SK-N-SH treated with all-trans-retinoic acid at 6 μM for 48 hours (cell line): ENCODE measurements at regions not wholly inside any gene's neighbourhood (a gene's known extent, or its start where the extent isn't known, plus 50 kb on each side); places are given as distances from the start of the nearest gene placed in this dataset.

Source experiments
- ESRRG ChIP-seq: fragments of 250-450 bp; sonication (Bioruptor Pico); IDR thresholded peaks from 2 replicates; pipeline ENCODE4 v1.6.1; 2021; ENCODE audit warnings: mild to moderate bottlenecking
- TCF4 ChIP-seq: fragments of 250-450 bp; sonication (Bioruptor Pico); IDR thresholded peaks from 2 replicates; pipeline ENCODE4 v1.8.0; 2021; ENCODE audit warnings: mild to moderate bottlenecking, moderate library complexity, borderline replicate concordance
- ZNF70 ChIP-seq: fragments of 450-650 bp; formaldehyde crosslinking; IDR thresholded peaks from 2 replicates; pipeline ENCODE4 v1.5.0; 2020; ENCODE audit warnings: mild to moderate bottlenecking, moderate library complexity
- TF ChIP-seq, protein P1 (sequence below): fragments of 250-450 bp; sonication (Bioruptor Pico); IDR thresholded peaks from 2 replicates; pipeline ENCODE4 v1.8.0; 2020; ENCODE audit warnings: mild to moderate bottlenecking, moderate library complexity, borderline replicate concordance
- TF ChIP-seq, protein P2 (sequence below): fragments of 250-450 bp; sonication (Bioruptor Pico); IDR thresholded peaks from 2 replicates; pipeline ENCODE4 v1.5.1; 2021; ENCODE audit warnings: mild to moderate bottlenecking, moderate library complexity

DNA sequence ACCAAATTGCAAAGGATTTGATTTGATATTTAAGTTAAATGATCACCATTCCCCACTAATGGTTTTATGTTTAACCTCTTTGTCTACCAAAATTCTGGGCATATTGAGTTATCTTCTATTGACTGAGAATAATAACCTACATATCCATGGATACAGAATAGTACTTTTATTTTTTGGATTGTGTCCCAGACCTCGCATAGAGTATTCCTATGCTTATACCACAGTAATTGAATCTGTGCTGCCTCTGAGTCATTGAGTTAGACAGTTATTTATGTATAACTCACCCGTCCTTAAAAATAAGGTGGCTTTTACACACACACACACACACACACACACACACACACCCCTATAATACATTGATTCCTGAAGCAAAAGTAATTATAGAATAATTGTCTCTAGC, 690.1 kb upstream of the BCHE start:
- TF ChIP-seq, protein P1, sequence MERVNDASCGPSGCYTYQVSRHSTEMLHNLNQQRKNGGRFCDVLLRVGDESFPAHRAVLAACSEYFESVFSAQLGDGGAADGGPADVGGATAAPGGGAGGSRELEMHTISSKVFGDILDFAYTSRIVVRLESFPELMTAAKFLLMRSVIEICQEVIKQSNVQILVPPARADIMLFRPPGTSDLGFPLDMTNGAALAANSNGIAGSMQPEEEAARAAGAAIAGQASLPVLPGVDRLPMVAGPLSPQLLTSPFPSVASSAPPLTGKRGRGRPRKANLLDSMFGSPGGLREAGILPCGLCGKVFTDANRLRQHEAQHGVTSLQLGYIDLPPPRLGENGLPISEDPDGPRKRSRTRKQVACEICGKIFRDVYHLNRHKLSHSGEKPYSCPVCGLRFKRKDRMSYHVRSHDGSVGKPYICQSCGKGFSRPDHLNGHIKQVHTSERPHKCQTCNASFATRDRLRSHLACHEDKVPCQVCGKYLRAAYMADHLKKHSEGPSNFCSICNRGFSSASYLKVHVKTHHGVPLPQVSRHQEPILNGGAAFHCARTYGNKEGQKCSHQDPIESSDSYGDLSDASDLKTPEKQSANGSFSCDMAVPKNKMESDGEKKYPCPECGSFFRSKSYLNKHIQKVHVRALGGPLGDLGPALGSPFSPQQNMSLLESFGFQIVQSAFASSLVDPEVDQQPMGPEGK = peak; percentile 42; the same call in 1 of the 2 replicates
- TF ChIP-seq, protein P2, sequence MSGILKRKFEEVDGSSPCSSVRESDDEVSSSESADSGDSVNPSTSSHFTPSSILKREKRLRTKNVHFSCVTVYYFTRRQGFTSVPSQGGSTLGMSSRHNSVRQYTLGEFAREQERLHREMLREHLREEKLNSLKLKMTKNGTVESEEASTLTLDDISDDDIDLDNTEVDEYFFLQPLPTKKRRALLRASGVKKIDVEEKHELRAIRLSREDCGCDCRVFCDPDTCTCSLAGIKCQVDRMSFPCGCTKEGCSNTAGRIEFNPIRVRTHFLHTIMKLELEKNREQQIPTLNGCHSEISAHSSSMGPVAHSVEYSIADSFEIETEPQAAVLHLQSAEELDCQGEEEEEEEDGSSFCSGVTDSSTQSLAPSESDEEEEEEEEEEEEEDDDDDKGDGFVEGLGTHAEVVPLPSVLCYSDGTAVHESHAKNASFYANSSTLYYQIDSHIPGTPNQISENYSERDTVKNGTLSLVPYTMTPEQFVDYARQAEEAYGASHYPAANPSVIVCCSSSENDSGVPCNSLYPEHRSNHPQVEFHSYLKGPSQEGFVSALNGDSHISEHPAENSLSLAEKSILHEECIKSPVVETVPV = no peak
- TF ChIP-seq ESRRG (CRISPR knock-in tag) (no peak), TCF4 (CRISPR knock-in tag) (no peak), ZNF70 (CRISPR knock-in tag) (no peak)
